Astrocyte (in vitro differentiated cells and primary cell): ENCODE measurements at regions not wholly inside any gene's neighbourhood (a gene's known extent, or its start where the extent isn't known, plus 50 kb on each side); places are given as distances from the start of the nearest gene placed in this dataset.

ENCODE experiments used
- EZH2 ChIP-seq: IDR thresholded peaks from 2 replicates; pipeline ENCODE4 v1.6.1; 2012; ENCODE audit warnings: mild to moderate bottlenecking, low read length, inconsistent platforms; ENCODE audit not compliant: insufficient read depth
- TF ChIP-seq, protein P1 (sequence below): IDR thresholded peaks from 2 replicates; pipeline ENCODE4 v1.5.1; 2011; ENCODE audit warnings: low read depth, mild to moderate bottlenecking, inconsistent platforms, low read length, moderate library complexity; ENCODE audit not compliant: insufficient read depth

DNA sequence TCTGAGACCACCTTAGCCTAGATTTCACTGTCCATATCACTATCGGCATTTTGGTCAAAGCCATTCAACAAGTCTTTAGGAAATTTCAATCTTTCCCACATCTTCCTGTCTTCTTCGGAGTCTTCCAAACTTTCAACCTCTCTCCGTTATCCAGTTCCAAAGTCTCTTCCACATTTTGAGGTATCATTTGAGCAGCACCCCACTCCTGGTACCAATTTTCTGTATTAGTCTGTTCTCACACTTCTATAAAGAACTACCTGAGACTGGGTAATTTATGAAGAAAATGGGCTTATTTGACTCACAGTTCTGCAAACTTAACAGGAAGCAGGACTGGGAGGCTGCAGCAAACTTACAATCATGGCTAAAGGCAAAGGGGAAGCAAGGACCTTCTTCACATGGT is 215.5 kb downstream of the CYLC2 start:
- TF ChIP-seq, protein P1, sequence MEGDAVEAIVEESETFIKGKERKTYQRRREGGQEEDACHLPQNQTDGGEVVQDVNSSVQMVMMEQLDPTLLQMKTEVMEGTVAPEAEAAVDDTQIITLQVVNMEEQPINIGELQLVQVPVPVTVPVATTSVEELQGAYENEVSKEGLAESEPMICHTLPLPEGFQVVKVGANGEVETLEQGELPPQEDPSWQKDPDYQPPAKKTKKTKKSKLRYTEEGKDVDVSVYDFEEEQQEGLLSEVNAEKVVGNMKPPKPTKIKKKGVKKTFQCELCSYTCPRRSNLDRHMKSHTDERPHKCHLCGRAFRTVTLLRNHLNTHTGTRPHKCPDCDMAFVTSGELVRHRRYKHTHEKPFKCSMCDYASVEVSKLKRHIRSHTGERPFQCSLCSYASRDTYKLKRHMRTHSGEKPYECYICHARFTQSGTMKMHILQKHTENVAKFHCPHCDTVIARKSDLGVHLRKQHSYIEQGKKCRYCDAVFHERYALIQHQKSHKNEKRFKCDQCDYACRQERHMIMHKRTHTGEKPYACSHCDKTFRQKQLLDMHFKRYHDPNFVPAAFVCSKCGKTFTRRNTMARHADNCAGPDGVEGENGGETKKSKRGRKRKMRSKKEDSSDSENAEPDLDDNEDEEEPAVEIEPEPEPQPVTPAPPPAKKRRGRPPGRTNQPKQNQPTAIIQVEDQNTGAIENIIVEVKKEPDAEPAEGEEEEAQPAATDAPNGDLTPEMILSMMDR: no peak
- no peak for TF ChIP-seq EZH2
